HG03196 (cell line): ENCODE measurements at regions not wholly inside any gene's neighbourhood (a gene's known extent, or its start where the extent isn't known, plus 50 kb on each side); places are given as distances from the start of the nearest gene placed in this dataset.
"Not testable (repeated sequence)": the region's sequence is repeated elsewhere in the genome, so short reads cannot be mapped to it uniquely, and the experiment has no call there.

Experiments used
- ATAC-seq: cut with Tn5 transposase; IDR thresholded peaks from one replicate; pipeline ENCODE4 v1.9.1; 2021; ENCODE audit not compliant: unreplicated experiment

DNA sequence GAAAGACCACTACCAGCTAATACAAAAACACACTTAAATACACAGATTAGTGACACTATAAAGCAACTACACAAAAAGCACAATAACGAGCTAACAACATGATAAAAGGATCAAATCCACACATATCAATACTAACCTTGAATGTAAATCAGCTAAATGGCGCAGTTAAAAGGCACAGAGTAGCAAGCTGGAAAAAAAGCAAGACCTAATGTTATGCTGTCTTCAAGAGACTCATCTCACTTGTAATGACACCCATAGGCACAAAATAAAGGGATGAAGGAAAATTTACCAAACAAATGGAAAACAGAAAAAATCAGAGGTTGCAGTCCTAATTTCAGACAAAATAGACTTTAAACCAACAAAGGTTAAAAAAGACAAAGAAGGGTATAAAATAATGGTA lies 86.3 kb downstream of the NUS1 start:
- no peak for ATAC-seq

DNA sequence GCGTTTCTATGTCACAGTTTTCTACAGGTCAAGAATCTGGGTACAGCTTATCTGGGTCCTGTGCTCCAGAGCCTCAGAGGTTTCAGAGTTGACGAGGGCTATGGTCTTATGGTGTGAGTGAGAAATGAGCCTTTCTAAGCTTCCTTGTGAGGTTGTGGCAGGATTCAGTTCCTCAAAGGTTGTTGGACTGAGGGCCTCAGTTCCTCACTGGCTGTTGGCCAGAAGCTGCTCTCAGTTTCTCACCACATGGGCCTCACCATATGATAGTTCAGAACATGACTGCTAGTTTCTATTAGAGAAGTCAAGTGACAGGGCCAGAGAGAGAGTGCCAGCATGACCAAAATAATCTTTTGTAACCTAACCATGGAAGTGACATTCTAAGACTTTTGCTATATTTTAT lies 96.1 kb downstream of the NUS1 start:
- ATAC-seq: peak; percentile 98

DNA sequence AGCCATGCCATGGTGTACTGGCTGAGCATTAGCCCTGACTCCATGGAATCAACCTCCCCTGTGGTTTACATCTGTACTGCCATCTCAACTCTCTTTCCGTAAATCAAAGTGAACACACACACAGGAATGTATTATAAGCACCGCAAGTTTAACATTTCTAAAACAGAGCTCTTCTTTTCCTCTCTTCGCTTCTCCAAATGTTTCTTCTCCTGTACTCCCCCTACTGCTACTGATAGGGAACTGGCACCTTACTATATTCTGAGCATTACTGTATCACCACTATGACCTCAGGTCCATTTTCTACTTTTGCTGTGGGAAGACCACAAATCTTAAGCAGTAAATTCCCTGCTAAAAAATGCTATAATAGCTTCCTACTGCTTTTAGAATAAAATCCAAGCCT lies 101.2 kb downstream of the NUS1 start:
- ATAC-seq: no peak

DNA sequence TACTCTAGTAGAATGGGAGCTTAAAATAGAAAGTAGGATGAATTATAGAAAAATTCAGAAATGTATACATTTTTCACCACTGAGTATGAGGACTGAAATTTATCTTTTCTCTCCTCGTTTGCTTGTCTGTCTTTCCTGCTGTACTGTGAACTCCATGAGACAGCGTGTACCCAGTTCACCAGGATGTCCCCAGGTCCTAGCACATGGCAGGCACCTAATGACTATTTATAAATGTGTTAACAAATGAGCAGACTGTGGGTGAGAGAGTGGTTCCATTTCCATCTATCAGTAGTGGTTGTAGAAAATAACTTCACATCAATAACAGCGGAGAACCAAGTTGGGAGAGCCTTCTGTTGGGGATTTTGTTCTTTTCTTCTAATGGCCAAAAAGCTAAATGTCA lies 106.3 kb downstream of the NUS1 start:
- ATAC-seq: no peak

DNA sequence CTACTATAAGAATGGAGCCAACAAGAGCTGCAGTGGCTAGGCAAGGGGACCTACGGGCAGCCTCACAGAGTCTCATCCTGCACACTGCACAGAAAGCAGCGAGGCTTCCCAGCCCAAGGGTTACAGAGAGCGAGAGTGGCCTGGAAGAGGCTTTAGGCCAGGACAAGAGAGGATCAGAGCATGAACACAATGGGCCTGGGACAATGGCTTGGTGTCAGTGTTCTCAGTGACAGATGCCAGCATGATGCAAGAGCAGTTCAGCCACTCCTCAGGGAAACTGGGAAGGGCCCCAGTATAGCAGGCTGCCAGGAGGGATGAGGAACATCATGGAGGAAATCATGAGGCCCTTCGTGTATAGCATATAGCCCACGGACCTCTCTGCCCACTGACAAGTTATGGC lies 108.0 kb downstream of the NUS1 start:
- ATAC-seq: no peak

DNA sequence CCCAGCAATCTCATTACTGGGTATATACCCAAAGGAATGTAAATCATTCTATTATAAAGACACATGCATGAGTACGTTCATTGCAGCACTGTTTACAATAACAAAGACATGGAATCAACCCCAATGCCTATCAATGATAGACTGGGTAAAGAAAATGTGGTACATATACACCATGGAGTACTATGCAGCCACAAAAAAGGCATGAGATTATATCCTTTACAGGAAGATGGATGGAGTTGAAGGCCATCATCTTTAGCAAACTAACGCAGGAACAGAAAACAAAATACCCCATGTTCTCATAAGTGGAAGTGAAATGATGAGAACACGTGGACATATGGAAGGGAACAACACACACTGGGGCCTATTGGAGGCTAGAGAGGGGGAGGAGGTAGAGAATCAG lies 115.7 kb downstream of the NUS1 start:
- no peak for ATAC-seq

DNA sequence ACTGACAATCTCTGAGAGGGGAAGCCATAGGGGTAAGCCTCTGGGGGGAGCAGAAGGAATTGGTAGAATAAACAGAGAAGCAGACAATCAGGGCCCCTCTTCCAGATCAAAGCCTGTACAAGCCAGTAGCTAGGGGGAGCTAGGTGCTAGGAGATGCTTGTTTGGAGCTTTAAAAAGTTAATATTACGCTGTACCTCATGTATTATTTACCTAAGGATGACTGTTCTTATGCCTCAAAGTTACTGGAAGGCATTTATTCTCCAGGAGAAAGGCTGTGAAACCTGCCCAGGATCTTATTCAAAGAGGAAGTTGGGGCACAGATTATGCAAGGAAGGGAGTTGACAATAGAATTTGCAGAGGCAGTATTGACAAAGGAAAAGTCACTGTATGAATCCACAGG lies 111.8 kb upstream of the SLC35F1 start:
- ATAC-seq: no peak

DNA sequence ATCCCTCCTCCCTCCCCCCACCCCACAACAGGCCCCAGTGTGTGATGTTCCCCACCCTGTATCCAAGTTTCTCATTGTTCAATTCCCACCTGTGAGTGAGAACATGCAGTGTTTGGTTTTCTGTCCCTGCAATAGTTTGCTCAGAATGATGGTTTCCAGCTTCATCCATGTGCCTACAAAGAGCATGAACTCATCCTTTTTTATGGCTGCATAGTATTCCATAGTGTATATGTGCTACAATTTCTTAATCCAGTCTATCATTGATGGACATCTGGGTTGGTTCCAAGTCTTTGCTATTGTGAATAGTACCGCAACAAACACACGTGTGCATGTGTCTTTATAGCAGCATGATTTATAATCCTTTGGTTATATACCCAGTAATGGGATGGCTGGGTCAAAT lies 108.2 kb upstream of the SLC35F1 start:
- not testable (repeated sequence) for ATAC-seq

DNA sequence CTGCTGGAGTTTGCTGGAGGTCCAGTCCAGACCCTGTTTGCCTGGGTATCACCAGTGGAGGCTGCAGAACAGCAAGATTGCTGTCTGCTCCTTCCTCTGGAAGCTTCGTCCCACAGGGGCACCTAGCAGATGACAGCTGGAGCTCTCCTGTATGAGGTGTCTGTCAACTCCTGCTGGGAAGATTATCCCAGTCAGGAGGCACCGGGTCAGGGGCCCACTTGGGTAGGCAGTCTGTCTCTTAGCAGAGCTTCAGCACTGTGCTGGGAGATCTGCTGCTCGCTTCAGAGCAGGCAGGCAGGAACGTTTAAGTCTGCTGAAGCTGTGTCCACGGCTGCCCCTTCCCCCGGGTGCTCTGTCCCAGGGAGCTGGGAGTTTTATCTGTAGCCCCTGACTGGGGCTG lies 96.8 kb upstream of the SLC35F1 start:
- no peak for ATAC-seq

DNA sequence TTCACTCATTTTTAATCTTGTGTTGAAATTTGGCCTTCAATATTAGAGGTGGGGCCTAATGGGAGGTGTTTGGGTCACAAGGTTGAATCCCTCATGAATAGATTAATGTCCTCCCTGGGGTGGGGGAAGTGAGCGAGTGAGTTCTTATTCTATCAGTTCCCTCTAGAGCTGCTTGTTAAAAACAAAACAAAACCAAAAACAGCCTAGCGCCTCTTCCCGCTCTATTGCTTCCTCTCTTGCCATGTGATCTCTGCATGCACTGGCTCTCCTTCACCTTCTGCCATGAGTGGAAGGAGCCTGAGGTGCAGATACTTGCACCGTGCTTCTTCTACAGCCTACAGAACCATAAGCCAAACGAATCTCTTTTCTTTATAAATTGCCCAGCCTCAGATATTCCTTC lies 89.6 kb upstream of the SLC35F1 start:
- no peak for ATAC-seq

DNA sequence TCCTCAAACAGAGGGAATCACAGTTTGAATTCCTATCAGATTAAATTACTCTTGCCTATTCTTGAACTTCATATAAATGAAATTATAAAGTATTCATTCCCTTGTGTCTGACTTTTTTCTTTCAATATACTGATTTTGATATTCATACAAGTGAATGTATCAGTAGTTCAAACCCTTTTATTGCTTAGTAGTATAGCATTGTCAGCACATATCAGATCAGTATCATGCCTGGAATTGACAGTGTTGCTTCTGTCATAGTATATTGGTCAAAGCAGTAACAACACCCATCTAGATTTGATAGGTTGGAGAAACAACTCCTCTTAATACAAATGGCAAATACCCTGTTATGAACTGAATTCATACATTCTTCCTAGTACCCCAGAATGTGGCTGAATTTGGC lies 89.1 kb upstream of the SLC35F1 start:
- ATAC-seq: no peak

DNA sequence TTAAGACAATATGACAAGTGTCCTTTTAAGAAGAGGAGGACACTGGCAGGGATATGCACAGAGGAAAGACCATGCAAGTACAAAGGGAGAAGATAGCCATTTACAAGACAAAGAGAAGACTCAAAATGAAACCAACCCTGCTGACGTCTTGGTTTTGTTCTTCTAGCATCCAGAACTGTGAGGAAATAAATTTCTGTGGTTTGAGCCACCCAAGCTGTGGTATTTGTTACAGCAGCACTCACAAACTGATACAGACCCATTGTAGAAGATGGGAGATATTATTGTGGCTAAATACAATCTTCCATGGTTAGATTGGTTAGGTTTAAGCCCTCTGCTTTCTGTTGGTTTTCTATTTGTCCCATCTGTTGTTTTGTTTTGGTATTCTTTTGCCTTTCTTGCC lies 88.6 kb upstream of the SLC35F1 start:
- ATAC-seq: no peak

DNA sequence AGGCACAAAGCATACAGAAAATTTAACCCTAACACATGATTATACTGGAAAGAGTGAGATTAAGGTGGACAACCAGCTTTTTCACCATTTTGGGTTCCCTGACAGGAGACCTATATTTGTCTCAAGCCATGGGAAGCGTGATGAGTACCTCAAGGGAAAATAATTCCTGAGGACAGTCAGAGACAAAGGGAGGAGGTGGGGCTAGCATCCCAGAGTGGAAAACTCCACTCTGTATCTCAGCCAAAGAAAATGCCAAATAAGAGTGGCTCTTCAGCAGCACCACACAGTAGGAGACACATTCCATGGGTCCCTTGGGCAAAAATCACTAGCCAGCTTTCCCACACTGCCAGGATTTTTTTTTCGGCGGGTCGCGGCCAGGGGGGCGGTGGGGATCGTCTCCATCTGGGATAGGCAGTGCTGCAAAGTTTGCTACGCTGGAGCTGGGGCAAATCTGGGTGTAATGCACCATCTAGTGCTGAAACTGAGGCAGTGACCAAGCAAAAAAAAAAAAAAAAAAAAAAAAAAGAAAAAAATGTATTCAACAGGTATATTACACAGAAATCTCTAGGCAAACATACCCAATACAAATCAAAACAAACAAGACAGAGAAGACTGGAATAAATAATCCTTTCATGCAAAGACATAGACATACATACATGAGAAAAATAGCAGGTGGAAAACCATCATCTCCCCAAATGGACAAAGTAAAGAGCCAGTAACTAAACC lies 77.3 kb upstream of the SLC35F1 start:
- ATAC-seq: no peak

DNA sequence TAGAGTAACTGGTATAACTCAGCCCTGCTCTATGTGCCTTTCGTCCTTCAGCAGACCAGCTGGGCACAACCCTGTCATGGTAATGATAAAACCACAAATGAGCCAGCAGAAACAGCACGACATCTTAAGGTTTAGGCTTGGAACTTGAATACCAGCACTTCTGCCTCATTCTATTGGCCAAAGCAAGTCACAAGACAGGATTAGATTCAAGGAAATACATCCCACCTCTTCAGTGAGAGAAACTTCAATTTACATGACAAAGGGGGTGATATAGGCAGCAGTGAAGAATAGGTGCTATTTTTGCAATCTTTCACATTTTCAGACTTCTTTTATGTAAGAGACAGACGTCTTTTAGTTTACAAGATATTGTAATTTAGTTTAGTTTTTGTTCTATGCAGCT lies 69.8 kb upstream of the SLC35F1 start:
- no peak for ATAC-seq

DNA sequence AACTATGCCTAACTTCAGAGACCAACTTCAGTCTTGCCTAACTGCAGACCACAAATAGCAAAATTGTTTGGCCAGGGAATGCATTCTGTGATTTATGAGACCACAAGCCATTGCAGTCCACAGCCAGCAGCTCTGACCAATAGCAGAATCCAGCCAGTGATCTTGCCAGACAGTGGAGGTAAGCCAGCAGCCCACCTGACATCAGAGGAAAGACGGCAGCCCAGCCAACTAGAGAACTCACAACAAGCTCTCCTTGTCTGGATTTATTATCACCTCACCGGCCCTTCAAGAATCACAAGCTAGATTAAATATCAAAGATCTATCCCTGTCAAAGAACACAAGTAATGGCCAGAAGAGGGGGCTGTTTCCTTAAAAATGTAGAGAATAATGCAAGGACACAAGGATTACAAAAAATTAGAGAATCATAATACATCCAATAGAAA lies 66.5 kb upstream of the SLC35F1 start:
- no peak for ATAC-seq

DNA sequence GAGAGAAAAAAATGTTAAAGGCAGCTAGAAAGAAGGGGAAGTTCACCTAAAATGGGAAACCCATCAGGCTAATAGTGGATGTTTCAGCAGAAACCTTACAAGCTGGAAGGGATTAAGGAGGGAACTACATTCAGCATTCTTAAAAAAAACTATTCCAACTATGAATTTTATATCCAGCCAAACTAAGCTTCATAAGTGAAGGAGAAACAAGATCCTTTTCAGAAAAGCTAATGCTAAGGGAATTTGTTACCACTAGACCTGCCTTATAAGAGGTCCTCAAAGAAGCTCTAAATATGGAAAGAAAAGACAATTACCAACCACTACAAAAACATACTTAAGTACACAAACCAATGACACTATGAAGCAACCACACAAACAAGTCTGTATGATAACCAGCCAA lies 59.2 kb upstream of the SLC35F1 start:
- no peak for ATAC-seq

DNA sequence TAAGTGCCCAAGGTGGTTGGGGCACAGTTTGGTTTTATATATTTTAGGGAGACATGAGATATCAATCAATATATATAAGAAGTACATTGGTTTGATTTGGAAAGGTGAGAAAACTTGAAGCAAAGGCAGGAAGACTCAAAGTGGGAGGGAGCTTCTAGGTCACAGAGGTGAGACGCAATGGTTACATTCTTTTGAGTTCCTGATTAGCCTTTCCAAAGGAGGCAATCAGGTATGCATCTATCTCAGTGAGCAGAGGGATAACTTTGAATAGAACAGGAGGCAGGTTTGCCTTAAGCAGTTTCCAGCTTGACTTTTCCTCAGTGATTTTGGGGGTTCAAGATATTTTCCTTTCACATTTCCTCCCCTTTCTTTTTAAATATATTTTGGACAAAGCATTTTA lies 58.0 kb upstream of the SLC35F1 start:
- ATAC-seq: no peak
